HG02884 (cell line): ENCODE measurements at regions not wholly inside any gene's neighbourhood (a gene's known extent, or its start where the extent isn't known, plus 50 kb on each side); places are given as distances from the start of the nearest gene placed in this dataset.
"Not testable (repeated sequence)": the region's sequence is repeated elsewhere in the genome, so short reads cannot be mapped to it uniquely, and the experiment has no call there.

Experiments used
- ATAC-seq: cut with Tn5 transposase; IDR thresholded peaks from one replicate; pipeline ENCODE4 v1.9.1; 2021; ENCODE audit warnings: mild to moderate bottlenecking, moderate library complexity; ENCODE audit not compliant: unreplicated experiment

- not testable (repeated sequence) for ATAC-seq
These were observed 105.5 kb downstream of the BUD13 start for GRCh38 chr11:116667318-116667717.

GRCh38 chr11:116666673-116667249 lies 106.0 kb downstream of the BUD13 start:
- ATAC-seq: not testable (repeated sequence)

- no peak for ATAC-seq
These were observed 107.3 kb downstream of the BUD13 start for GRCh38 chr11:116665523-116665922.

GRCh38 chr11:116661056-116661455 lies 111.7 kb downstream of the BUD13 start:
- no peak for ATAC-seq

- no peak for ATAC-seq
These were observed 112.8 kb downstream of the BUD13 start for GRCh38 chr11:116660011-116660410.

- ATAC-seq: no peak
These were observed 113.8 kb downstream of the BUD13 start for GRCh38 chr11:116658876-116659535.

GRCh38 chr11:116657842-116658825 lies 114.7 kb downstream of the BUD13 start:
- ATAC-seq: no peak

GRCh38 chr11:116656011-116656410 lies 116.8 kb downstream of the BUD13 start:
- no peak for ATAC-seq

- ATAC-seq: no peak
These were observed 118.3 kb downstream of the BUD13 start for GRCh38 chr11:116654526-116654925.

GRCh38 chr11:116653206-116653605 lies 119.6 kb downstream of the BUD13 start:
- no peak for ATAC-seq

GRCh38 chr11:116651737-116652237 lies 121.0 kb downstream of the BUD13 start:
- ATAC-seq: no peak

- no peak for ATAC-seq
These were observed 121.6 kb downstream of the BUD13 start for GRCh38 chr11:116651098-116651736.

GRCh38 chr11:116650052-116650451 lies 122.7 kb downstream of the BUD13 start:
- no peak for ATAC-seq

- no peak for ATAC-seq
These were observed 123.5 kb downstream of the BUD13 start for GRCh38 chr11:116649268-116649667.

- ATAC-seq: no peak
These were observed 124.3 kb downstream of the BUD13 start for GRCh38 chr11:116648247-116649174.

- no peak for ATAC-seq
These were observed 125.3 kb downstream of the BUD13 start for GRCh38 chr11:116647305-116648080.

GRCh38 chr11:116646191-116646590 lies 126.6 kb downstream of the BUD13 start:
- ATAC-seq: no peak

- ATAC-seq: no peak
These were observed 127.9 kb downstream of the BUD13 start for GRCh38 chr11:116644941-116645305.
